DND-41 (cell line): ENCODE measurements at regions not wholly inside any gene's neighbourhood (a gene's known extent, or its start where the extent isn't known, plus 50 kb on each side); places are given as distances from the start of the nearest gene placed in this dataset.

Source experiments
- ATAC-seq: fragments of 200-7000 bp; cut with Tn5 transposase; 3 replicates; pipeline ENCODE4 v1.9.1; 2021; ENCODE audit warnings: low read depth; ENCODE audit not compliant: insufficient read depth
- DNase-seq: peaks from one replicate; pipeline ENCODE4 v3.0.0-alpha.2; 2020
- H2AFZ ChIP-seq: 2 replicates; pipeline ENCODE4 v1.6.0; 2012; ENCODE audit warnings: low read depth, low read length
- H3K27ac ChIP-seq: 2 replicates; pipeline ENCODE4 v1.5.1; 2012; ENCODE audit warnings: low read length, inconsistent platforms
- H3K27me3 ChIP-seq: fragments of 200-600 bp; sonication (generic); 2 replicates; pipeline ENCODE4 v1.6.0; 2012; ENCODE audit warnings: low read length, mild to moderate bottlenecking, inconsistent platforms; ENCODE audit not compliant: insufficient read depth, poor library complexity
- H3K36me3 ChIP-seq: 2 replicates; pipeline ENCODE4 v1.5.1; 2012; ENCODE audit warnings: low read length, inconsistent platforms; ENCODE audit not compliant: insufficient read depth
- H3K4me1 ChIP-seq: 2 replicates; pipeline ENCODE4 v1.5.1; 2012; ENCODE audit warnings: mild to moderate bottlenecking, low read length; ENCODE audit not compliant: insufficient read depth
- H3K4me2 ChIP-seq: 2 replicates; pipeline ENCODE4 v1.6.0; 2012; ENCODE audit warnings: mild to moderate bottlenecking, moderate library complexity, low read length, inconsistent platforms; ENCODE audit not compliant: insufficient read depth
- H3K4me3 ChIP-seq, 2 experiments: fragments of 200-600 bp in 1 of 2; shearing (Covaris generic) in 1 of 2; 2 replicates each; pipeline ENCODE4 v1.5.1; 2012 to 2016; ENCODE audit warnings: inconsistent platforms in 2 of 2, low read length in 2 of 2, mild to moderate bottlenecking in 2 of 2, low read depth in 1 of 2, moderate library complexity in 1 of 2
- H3K79me2 ChIP-seq: 2 replicates; pipeline ENCODE4 v1.6.0; 2012; ENCODE audit warnings: low read length, inconsistent platforms; ENCODE audit not compliant: insufficient read depth
- H3K9ac ChIP-seq: 2 replicates; pipeline ENCODE4 v1.6.0; 2012; ENCODE audit warnings: low read depth, mild to moderate bottlenecking, inconsistent platforms, low read length, moderate library complexity
- H3K9me3 ChIP-seq: 2 replicates; pipeline ENCODE4 v1.5.1; 2012; ENCODE audit warnings: low read length, moderate library complexity, mild to moderate bottlenecking, inconsistent platforms; ENCODE audit not compliant: insufficient read depth, severe bottlenecking
- H4K20me1 ChIP-seq: 2 replicates; pipeline ENCODE4 v1.6.0; 2012; ENCODE audit warnings: low read length; ENCODE audit not compliant: insufficient read depth
- EZH2 ChIP-seq: IDR thresholded peaks from 3 replicates; pipeline ENCODE4 v1.6.1; 2012; ENCODE audit warnings: borderline replicate concordance, low read depth, mild to moderate bottlenecking, moderate library complexity, low read length, inconsistent platforms; ENCODE audit not compliant: severe bottlenecking
- TF ChIP-seq, protein P1 (sequence below): IDR thresholded peaks from 2 replicates; pipeline ENCODE4 v1.5.1; 2012; ENCODE audit warnings: borderline replicate concordance, low read length, moderate library complexity, mild to moderate bottlenecking; ENCODE audit not compliant: poor library complexity, severe bottlenecking; ENCODE audit errors: extremely low read depth

DNA sequence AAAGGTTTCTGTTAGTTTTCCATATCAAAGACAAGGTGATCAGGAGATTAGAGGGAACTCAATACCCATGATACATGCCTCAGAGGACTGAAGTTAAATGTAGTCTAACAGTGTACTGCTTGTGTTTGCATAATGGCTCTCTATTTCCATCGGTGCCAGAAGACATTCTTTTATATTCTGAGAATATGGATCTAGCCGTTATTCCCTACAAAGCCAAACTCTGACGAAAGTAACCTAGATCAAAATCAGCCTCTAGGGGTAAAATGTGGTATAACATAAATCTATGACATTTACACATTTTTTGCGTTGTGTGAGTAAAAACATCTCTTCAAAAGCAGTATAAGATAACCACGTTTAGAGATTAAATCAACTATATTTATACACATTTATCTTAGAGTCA lies 2232.7 kb downstream of the PCDH9 start:
- Histone ChIP-seq H3K9ac (no peak overlapping the region), H3K4me1 (no peaks in the 10 kb centered on the region), H3K27me3 (no peaks in the 10 kb centered on the region), H3K4me2 (no peak overlapping the region), H4K20me1 (no peaks in the 10 kb centered on the region), H3K9me3 (no peaks in the 10 kb centered on the region), H3K36me3 (no peaks in the 10 kb centered on the region), H3K27ac (no peak overlapping the region), H3K4me3 (no peak overlapping the region), H2AFZ (no peak overlapping the region), H3K79me2 (no peaks in the 10 kb centered on the region)
- ATAC-seq: no peak
- no peak for DNase-seq
- no peak for TF ChIP-seq EZH2

DNA sequence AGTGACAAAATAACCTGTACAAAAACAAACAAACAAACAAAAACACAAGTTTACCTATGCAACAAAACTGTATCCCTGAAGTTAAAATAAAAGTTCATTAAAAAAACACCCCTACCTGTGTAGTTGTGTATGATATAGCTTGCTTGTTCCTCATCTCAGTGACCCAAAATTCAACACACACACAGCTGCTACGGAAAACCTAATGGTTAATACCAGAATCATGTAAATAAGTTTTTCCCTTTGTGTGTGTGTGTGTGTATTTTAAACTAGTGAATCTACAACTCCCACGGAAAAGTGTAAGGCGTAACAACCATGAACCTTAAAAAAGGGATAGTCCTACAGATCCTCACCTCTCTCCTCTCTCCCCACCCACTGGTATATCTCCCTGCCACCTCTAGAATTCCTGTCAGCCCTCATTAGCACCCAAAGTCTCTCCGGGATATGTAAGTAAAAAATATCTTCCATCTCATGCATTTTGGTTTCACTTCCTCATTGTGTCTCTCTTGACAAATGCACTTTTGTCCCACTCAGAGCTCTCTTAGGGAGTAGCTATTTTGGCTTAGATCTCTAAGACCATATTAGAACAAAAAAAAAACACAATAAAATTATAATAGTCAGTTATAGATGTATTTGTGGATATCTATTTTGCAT lies 2236.5 kb downstream of the PCDH9 start:
- DNase-seq: no peak
- H3K4me1 ChIP-seq: no peaks in the 10 kb centered on the region
- H3K27me3 ChIP-seq: no peaks in the 10 kb centered on the region
- H2AFZ ChIP-seq: no peak overlapping the region
- H3K9ac ChIP-seq: no peak overlapping the region
- no peaks in the 10 kb centered on the region for H3K9me3 ChIP-seq
- no peak for ATAC-seq
- H3K4me3 ChIP-seq: no peak overlapping the region
- no peaks in the 10 kb centered on the region for H4K20me1 ChIP-seq
- H3K36me3 ChIP-seq: no peaks in the 10 kb centered on the region
- no peak overlapping the region for H3K27ac ChIP-seq
- no peak for TF ChIP-seq EZH2
- TF ChIP-seq, protein P1, sequence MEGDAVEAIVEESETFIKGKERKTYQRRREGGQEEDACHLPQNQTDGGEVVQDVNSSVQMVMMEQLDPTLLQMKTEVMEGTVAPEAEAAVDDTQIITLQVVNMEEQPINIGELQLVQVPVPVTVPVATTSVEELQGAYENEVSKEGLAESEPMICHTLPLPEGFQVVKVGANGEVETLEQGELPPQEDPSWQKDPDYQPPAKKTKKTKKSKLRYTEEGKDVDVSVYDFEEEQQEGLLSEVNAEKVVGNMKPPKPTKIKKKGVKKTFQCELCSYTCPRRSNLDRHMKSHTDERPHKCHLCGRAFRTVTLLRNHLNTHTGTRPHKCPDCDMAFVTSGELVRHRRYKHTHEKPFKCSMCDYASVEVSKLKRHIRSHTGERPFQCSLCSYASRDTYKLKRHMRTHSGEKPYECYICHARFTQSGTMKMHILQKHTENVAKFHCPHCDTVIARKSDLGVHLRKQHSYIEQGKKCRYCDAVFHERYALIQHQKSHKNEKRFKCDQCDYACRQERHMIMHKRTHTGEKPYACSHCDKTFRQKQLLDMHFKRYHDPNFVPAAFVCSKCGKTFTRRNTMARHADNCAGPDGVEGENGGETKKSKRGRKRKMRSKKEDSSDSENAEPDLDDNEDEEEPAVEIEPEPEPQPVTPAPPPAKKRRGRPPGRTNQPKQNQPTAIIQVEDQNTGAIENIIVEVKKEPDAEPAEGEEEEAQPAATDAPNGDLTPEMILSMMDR: no peak
- no peak overlapping the region for H3K4me2 ChIP-seq
- H3K79me2 ChIP-seq: no peaks in the 10 kb centered on the region

DNA sequence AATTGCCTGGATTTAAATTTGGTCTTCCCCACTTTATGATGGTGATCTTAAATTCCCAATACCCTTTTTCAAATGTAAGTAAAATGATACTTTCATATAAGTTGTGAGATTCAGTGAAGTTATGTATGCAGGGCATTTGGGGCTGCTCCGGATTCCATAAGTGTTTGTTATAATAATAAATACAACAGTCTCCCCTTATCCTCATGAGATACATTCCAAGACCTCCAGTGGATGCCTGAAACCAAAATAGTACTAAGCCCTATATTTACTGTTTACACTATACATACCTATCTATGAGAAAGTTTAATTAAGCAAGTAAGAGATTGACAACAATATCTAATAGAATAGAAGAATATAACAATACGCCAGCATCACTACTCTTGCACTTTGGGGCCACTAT lies 2237.8 kb downstream of the PCDH9 start:
- no peaks in the 10 kb centered on the region for H3K36me3 ChIP-seq
- no peak for DNase-seq
- no peak overlapping the region for H3K27ac ChIP-seq
- H2AFZ ChIP-seq: no peak overlapping the region
- H3K4me1 ChIP-seq: no peaks in the 10 kb centered on the region
- ATAC-seq: no peak
- H4K20me1 ChIP-seq: no peaks in the 10 kb centered on the region
- H3K4me3 ChIP-seq: no peak overlapping the region
- H3K9me3 ChIP-seq: no peaks in the 10 kb centered on the region
- no peak overlapping the region for H3K4me2 ChIP-seq
- TF ChIP-seq, protein P1: no peak
- TF ChIP-seq EZH2: no peak
- no peak overlapping the region for H3K9ac ChIP-seq
- no peaks in the 10 kb centered on the region for H3K27me3 ChIP-seq
- H3K79me2 ChIP-seq: no peaks in the 10 kb centered on the region

DNA sequence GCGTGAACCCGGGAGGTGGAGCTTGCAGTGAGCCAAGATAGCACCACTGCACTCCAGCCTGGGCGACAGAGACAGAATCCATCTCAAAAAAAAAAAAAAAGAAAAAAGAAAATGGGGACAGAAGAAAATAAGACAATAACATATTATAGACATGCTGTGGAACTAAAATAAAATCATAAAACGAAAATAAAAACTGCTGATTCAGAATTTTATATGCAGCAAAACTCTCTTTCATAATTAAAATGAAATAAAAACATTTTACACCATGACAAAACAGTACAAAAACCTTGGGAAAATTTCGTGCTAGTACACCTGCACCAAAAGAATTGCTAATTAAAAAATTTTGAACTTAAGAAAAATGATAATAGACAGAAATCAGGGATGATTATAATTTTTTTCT lies 2245.1 kb downstream of the PCDH9 start:
- Histone ChIP-seq H3K27ac (no peak overlapping the region), H2AFZ (no peak overlapping the region), H3K4me3 (no peak overlapping the region), H3K9me3 (no peaks in the 10 kb centered on the region), H3K36me3 (no peaks in the 10 kb centered on the region), H3K79me2 (no peaks in the 10 kb centered on the region), H3K9ac (no peak overlapping the region), H4K20me1 (no peaks in the 10 kb centered on the region), H3K27me3 (no peaks in the 10 kb centered on the region), H3K4me2 (no peak overlapping the region), H3K4me1 (no peaks in the 10 kb centered on the region)
- ATAC-seq: no peak
- no peak for TF ChIP-seq EZH2
- TF ChIP-seq, protein P1: no peak
- DNase-seq: no peak
